ENCODE measurements at regions not wholly inside any gene's neighbourhood (a gene's known extent, or its start where the extent isn't known, plus 50 kb on each side); places are given as distances from the start of the nearest gene placed in this dataset.

DNA sequence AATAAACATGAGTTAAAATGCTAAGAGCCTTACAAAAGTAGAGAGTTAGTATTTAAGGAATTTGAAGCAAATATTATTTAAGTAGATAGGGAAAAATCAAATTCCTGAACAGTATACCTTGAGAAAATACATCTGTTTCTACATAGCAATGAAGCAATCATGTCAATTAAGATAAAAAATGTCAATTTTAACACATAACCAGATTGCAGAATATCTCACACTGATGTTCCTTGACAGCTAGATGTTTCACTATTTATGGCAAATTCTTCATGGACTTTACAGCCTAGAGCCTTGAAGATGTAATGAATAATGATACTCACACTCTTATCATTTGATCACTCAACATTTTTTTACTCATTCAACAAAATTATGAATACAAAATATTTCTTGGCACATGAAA is 708.2 kb upstream of the PTPRD start:
- no peak for DNase-seq (ENCODE audit: low spot score)

DNA sequence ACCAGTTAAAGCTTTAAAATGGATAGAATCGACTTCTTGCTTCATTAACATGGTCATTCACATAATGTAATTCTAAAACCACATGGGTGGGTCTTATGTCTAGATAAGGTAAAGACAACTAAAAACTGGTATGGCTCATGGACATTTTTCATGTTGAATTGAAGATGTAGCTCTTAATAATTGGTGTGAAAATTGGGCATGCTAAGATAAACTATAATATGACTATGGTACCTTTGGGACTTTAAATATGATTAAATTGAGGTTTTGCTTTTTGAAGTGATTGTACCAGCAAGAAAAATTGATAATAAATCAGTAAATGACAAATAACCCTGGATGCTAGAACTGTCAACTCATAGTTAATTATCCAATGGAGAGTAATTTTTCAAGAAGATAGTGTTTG is 710.7 kb upstream of the PTPRD start:
- DNase-seq (ENCODE audit: low spot score) = no peak

DNA sequence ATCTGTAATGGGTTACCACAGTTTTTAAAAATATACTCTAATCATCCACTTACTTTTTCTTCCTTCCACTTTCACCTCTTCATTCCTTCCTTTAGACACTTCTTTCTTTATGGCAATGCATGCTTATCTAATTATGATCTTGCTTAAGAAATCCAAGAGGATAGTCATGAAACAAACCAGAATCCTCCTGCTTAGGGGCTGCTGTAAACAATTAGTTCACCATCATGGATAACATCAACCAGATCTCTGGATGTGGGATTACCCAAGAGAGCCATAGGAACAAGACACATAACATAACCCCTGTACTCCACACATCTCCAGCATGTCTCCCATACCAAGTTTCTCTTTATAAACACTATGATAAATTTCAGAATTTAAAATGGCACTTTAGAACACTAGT is 713.4 kb upstream of the PTPRD start:
- no peak for DNase-seq (ENCODE audit: low spot score)

DNA sequence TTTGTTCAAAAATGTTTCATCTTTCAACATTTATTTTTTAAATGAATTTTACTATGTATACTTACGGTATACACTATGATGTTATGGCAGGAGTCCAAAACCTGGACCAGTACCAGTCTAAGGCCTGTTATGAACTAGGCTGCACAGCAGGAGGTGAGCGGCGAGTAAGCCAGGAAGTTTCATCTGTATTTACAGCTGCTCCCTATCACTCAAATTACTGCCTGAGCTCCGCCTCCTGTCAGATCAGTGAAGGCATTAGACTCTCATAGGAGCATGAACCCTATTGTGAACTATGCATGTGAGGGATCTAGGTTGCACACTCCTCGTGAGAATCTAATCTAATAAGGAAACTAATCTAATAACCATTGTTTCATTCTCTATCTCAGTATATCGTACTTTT is 715.5 kb upstream of the PTPRD start:
- DNase-seq (ENCODE audit: low spot score) = no peak

GRCh38 chr9:11335011-11335410 is 722.2 kb upstream of the PTPRD start:
- no peak for DNase-seq (ENCODE audit: low spot score)

- DNase-seq (ENCODE audit: low spot score) = no peak
Measured at GRCh38 chr9:11338130-11338529, 725.3 kb upstream of the PTPRD start.

DNA sequence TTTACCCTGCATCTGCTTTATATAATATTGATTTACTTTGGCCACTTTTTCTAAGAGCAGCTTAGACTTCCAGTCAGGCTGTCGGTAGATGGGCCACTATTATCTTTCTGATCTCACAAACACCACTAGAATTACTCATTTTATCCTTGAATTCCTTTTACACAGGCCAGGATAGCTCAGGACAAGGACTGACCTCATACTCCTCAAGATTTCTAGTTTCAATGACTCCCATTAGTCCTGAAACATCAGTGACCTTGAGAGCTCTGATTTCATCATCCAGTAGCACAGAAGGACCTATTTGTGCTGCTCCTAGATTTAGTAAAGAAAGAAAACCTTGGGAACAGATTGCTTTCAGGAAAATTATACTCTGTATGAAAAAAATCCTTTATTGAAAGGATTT is 727.9 kb upstream of the PTPRD start:
- no peak for DNase-seq (ENCODE audit: low spot score)

DNA sequence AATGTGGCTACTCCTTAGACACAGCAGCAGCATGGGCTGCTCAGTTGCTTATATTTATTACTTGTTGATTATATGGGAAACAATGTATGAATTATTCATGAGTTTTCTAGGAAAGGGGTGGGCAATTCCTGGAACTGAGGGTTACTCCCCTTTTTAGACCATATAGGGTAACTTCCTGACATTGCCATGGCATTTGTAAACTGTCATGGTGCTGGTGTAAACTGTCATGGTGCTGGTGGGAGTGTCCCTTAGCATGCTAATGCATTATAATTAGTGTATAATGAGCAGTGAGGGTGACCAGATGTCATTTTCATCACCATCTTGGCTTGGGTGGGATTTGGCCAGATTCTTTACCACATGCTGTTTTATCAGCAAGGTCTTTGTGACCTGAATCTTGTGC is 734.6 kb upstream of the PTPRD start:
- DNase-seq (ENCODE audit: low spot score) = no peak

DNA sequence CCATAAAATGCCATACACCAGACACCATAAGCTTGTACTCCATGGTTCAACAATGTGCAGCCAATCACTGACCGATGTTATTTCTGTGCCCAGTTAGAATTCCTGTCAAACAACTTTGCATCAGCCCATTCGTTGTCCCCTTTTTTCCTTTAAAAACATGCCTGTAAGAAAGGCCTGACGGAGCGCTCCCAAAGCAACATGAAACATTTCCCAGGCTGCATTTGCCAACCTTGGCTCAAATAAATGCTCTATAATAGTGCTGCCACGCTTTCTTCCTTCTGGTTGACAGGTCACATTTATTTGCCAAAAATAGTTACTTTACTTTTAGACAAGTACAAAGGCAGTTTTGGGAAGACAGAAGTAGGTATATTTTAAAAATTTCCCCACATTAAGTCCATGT is 735.6 kb upstream of the PTPRD start:
- DNase-seq (ENCODE audit: low spot score) = no peak

DNA sequence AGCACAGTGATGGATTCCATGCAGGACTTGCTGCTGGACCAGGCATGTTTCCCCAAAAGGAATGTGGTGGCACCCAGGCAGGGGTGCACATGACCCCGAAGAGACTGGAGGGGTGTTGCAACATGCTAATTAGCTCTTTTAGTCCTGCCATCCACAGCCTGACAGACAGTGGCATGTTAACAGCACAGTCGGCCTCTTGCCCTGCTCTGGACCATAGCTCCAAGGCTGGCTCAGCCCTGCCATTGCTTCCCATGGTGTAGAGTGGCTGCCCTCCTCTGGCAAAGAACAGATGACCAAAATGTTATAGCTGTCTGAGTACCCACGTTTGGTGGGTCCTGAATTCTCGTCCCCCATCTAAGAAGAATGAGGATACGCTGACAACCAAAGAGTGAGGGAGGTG is 736.4 kb upstream of the PTPRD start:
- DNase-seq (ENCODE audit: low spot score) = no peak

GRCh38 chr9:11352612-11353011 is 739.8 kb upstream of the PTPRD start:
- no peak for DNase-seq (ENCODE audit: low spot score)

DNA sequence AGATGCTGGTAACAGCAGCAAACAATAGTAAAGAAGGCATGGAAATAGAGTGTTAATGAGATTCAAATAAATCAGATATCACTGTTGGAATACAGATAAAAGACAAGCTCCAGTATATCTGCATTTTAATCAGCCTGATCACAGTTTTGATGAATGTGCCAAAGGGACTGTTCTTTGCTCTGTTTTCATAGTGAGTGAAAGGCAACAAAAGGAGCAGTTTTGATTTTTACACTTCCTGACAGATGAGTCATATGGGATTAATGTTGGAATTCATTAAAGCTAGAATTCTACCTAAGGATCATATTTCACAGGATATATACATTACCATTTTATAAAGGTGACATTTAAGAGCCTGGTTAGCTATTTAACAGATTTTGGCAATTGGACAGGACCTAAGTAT is 743.3 kb upstream of the PTPRD start:
- no peak for DNase-seq (ENCODE audit: low spot score)

DNA sequence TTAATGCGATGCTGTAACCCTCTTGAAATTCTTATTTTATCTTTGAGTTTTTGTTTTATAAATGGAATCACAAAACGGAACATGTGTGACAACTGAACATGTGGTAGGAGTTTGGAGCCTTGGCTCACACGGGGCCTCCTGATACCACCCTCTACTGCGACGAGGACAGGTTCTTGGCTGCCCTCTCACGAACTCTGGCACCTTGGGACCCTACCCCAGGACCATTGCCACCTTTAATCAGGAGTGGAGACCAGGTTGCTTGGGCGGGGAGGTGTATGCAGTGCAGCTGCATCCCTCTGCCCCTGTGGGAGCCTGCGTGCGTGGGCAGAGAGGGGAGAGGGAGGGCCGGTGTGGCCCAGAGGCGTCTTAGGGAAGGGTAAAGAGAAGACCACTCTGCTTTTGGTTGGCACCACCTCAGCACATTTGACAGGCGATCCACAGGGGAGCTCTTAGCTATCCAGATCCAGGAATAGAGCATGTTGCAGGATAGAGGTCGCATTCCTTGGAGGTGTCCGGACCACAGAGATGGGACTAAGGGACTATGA is 753.9 kb upstream of the PTPRD start:
- DNase-seq (ENCODE audit: low spot score) = no peak

GRCh38 chr9:11374926-11375325 is 762.1 kb upstream of the PTPRD start:
- DNase-seq (ENCODE audit: low spot score) = no peak

DNA sequence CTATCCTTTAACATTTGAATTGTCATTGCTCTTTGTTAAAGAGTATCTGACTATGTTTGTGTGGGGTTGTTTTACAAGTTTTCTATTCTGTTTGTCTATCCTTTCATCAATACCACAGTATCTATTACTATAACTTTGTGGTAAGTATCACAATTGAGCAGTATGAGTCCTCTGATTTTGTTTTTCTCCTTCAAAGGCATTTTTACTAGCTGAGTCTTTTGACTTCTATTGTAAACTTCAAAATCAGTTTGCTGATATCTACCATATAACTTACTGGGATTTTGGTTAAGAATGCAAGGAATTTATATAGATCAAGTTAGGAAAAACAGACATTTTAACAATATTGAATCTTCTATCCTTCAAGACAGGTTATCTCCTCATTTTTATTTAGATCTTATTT is 789.8 kb upstream of the PTPRD start:
- DNase-seq (ENCODE audit: low spot score) = no peak

GRCh38 chr9:11414241-11414640 is 801.4 kb upstream of the PTPRD start:
- no peak for DNase-seq (ENCODE audit: low spot score)

DNA sequence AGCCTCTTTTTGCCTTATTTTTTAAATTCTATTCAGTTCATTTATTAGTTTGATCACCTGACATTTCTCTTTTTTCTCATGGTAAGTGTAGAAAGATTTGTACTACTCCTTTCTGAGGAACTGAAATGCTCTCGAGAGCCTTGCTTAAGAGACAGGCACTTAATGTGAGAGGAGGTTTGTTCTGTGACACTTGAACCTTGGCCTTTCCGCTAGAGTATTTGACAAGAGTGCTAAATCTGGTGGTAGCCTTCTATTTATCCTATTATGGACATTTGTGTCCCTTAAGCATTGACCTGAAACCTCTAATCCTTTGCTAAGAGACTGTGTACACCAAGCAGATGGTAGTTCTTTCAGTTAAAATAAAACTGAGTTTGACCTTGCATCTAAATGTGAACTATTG is 805.0 kb upstream of the PTPRD start:
- DNase-seq (ENCODE audit: low spot score) = no peak

GRCh38 chr9:11431490-11431889 is 818.7 kb upstream of the PTPRD start:
- DNase-seq (ENCODE audit: low spot score) = no peak

DNA sequence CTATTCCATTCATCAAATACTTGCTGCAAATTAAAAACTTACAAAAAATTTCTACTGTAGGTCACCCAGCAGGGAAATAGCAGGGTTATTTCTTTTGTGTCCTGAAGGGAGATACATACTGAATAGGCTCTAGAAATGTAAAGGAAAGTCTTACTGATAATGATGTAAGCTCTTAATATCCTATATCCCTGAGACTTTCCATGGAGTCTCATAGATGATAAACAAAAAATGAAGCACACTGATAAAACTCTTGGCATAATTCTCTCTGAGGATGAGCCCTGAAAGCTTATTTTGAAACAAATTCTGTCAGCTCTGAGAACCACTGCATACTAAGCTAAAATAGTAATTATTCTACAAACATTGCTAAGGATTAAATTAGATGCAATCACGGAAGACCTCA is 819.6 kb upstream of the PTPRD start:
- DNase-seq (ENCODE audit: low spot score) = no peak

DNA sequence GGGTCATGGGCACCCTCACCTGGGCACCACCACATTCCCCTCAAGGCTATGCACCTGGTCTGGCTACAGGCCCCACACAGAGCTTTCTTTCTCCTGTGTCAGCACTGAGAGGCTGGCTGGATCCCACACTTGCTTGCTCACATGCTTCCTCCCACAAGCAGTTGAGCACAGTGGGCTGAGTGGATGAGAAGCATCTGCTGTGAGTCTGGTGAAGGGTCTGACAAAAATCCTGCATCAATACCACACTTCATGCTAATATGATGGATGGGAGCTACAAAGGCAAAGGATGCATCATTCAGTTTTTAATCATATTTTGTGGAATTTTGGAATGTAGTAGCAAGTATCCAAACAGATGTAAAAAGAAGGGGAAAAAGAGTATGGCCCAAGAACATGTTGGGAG is 830.8 kb upstream of the PTPRD start:
- no peak for DNase-seq (ENCODE audit: low spot score)

GRCh38 chr9:11457825-11458790 is 845.3 kb upstream of the PTPRD start:
- DNase-seq (ENCODE audit: low spot score) = no peak

DNA sequence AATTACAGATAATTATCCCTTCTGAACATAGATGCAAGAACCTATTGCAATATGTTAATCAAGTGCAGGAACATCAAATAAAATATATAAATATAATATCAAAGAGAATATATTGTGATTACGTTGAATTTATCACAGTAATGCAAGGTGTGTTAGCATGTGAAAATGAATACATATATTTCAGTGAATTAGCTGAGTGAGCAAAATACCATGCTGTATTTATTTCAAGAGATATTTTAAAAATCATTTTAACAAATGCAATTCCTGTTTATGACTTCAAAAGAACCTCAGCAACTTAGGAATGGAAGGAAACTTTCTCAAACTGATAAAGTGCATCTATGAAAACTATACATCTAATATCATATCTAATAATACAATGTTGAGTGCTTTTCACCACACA is 856.9 kb upstream of the PTPRD start:
- no peak for DNase-seq (ENCODE audit: low spot score)

GRCh38 chr9:11471321-11471720 is 858.5 kb upstream of the PTPRD start:
- no peak for DNase-seq (ENCODE audit: low spot score)

DNA sequence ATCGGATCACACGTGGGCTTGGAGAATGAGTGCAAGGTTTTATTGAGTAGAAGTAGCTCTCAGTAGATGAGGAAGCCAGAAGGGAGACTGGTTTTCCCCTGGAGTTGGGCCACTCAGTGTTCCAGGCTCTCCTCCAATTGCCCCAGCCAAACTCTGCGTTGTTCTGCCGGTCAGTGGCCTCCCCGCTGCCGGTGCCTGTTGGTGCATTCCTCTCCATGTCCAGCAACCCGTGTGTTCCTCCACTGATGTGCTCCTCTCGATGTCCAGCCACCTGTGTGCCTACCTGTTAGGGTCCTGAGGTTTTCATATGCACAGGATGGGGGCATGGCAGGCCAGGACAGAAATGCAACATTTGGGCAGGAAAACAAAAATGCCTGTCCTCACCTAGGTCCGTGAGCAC is 888.0 kb upstream of the PTPRD start:
- DNase-seq (ENCODE audit: low spot score) = no peak

Data from HuH-7 (cell line).